ENCODE measurements at regions not wholly inside any gene's neighbourhood (a gene's known extent, or its start where the extent isn't known, plus 50 kb on each side); places are given as distances from the start of the nearest gene placed in this dataset.

GRCh38 chr7:120097774-120098173, 175.2 kb upstream of the KCND2 start:
- H3K9me3 ChIP-seq (ENCODE audit: low read depth, low read length) = no peaks in the 10 kb centered on the region
- H3K4me3 ChIP-seq (ENCODE audit: low read length) = no peak overlapping the region
- no peaks in the 10 kb centered on the region for H3K27me3 ChIP-seq (ENCODE audit: insufficient read depth, low read length)
- no peaks in the 10 kb centered on the region for H3K4me1 ChIP-seq (ENCODE audit: insufficient read depth, low read length)

GRCh38 chr7:120108376-120108775, 164.6 kb upstream of the KCND2 start:
- Histone ChIP-seq H3K4me3 (ENCODE audit: low read length) (no peak overlapping the region), H3K4me1 (ENCODE audit: insufficient read depth, low read length) (no peaks in the 10 kb centered on the region), H3K9me3 (ENCODE audit: low read depth, low read length) (no peaks in the 10 kb centered on the region), H3K27me3 (ENCODE audit: insufficient read depth, low read length) (no peaks in the 10 kb centered on the region)

- no peak overlapping the region for H3K4me3 ChIP-seq (ENCODE audit: low read length)
- H3K9me3 ChIP-seq (ENCODE audit: low read depth, low read length) = no peaks in the 10 kb centered on the region
- no peaks in the 10 kb centered on the region for H3K4me1 ChIP-seq (ENCODE audit: insufficient read depth, low read length)
- H3K27me3 ChIP-seq (ENCODE audit: insufficient read depth, low read length) = no peaks in the 10 kb centered on the region
Observed at GRCh38 chr7:120110169-120110568, 162.8 kb upstream of the KCND2 start.

GRCh38 chr7:120114626-120115025, 158.3 kb upstream of the KCND2 start:
- no peak overlapping the region for H3K4me3 ChIP-seq (ENCODE audit: low read length)
- no peaks in the 10 kb centered on the region for H3K9me3 ChIP-seq (ENCODE audit: low read depth, low read length)
- H3K4me1 ChIP-seq (ENCODE audit: insufficient read depth, low read length) = no peaks in the 10 kb centered on the region
- no peaks in the 10 kb centered on the region for H3K27me3 ChIP-seq (ENCODE audit: insufficient read depth, low read length)

DNA sequence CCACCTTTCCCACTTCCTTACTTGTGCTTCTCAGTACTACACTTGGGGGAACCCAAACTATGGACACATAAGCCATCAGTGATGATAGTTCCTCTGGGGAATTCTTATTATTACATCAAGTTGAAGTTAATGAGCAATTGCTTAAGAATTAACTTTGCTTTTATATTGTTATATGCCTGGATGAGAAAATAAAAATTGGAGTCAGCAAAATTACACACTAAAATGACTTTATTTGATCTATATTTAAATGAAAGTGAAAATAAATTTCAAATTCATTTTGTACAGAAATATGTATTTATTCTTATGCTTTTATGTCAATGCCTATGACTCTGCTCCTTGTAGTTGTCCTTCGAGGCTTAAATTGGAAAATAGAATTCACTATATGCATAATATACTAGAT, 149.4 kb upstream of the KCND2 start:
- Histone ChIP-seq H3K4me1 (ENCODE audit: insufficient read depth, low read length) (no peaks in the 10 kb centered on the region), H3K27me3 (ENCODE audit: insufficient read depth, low read length) (no peaks in the 10 kb centered on the region), H3K4me3 (ENCODE audit: low read length) (no peak overlapping the region), H3K9me3 (ENCODE audit: low read depth, low read length) (no peaks in the 10 kb centered on the region)

DNA sequence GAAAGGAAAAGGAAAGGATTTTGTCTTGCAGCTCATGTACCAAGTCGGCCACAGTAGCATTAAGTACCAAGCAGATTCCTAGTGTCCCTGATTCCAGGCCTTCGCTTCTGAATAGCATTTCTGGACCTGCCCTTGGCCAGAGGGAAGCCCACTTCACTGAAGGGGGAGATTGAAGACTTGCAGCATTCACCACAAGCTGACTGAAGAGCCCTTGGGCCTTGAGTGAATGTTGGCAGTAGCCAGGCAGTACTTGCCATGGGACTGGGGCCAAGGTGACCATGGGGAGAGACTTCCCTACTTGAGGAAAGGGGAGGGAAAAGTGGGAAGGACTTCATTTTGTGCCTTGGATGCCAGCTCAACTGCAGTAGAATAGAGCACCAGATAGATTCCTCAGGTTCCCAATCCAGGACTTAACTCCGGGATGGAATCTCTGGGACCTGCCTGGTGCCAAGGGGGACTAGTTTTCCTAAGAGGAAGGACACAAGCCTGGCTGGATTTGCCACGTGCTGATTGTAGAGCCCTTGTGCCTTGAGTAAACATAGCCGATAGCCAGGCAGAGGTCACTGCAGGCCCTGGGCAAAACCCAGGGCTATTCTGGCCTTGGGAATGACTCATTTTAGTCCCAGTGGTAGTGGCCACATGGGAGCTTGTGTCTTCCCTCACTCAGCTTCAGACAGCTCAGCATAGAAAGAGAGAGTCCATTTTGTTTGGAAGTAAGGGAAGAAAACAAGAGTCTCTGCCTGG, 141.7 kb upstream of the KCND2 start:
- H3K4me3 ChIP-seq (ENCODE audit: low read length) = no peak overlapping the region
- H3K9me3 ChIP-seq (ENCODE audit: low read depth, low read length) = no peaks in the 10 kb centered on the region
- H3K27me3 ChIP-seq (ENCODE audit: insufficient read depth, low read length) = no peaks in the 10 kb centered on the region
- H3K4me1 ChIP-seq (ENCODE audit: insufficient read depth, low read length) = no peaks in the 10 kb centered on the region

- Histone ChIP-seq H3K9me3 (ENCODE audit: low read depth, low read length) (peaks cover 10% of the 10 kb centered on the region), H3K4me1 (ENCODE audit: insufficient read depth, low read length) (no peaks in the 10 kb centered on the region), H3K27me3 (ENCODE audit: insufficient read depth, low read length) (no peaks in the 10 kb centered on the region), H3K4me3 (ENCODE audit: low read length) (no peak overlapping the region)
Observed at GRCh38 chr7:120138497-120138896, 134.5 kb upstream of the KCND2 start.

- Histone ChIP-seq H3K4me1 (ENCODE audit: insufficient read depth, low read length) (no peaks in the 10 kb centered on the region), H3K27me3 (ENCODE audit: insufficient read depth, low read length) (no peaks in the 10 kb centered on the region), H3K4me3 (ENCODE audit: low read length) (no peak overlapping the region), H3K9me3 (ENCODE audit: low read depth, low read length) (no peaks in the 10 kb centered on the region)
Observed at GRCh38 chr7:120156476-120156875, 116.5 kb upstream of the KCND2 start.

DNA sequence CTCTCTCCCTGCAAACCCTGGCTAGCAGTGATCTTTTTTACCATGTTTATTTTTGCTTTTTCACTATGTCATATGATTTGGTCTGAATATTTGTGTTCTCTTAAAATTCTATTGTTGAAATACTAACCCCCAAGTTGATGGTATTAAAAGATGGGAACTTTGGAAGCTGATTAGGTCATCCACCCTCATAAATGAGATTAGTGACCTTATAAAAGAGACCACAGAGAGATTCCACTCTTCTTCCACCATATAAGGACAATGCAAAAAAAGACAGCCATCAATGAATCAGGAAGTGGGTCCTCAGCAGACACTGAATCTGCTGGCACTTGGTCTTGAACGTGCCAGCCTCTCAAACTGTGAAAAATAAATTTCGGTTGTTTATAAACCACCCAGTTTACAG, 112.8 kb upstream of the KCND2 start:
- Histone ChIP-seq H3K27me3 (ENCODE audit: insufficient read depth, low read length) (no peaks in the 10 kb centered on the region), H3K4me1 (ENCODE audit: insufficient read depth, low read length) (no peaks in the 10 kb centered on the region), H3K4me3 (ENCODE audit: low read length) (no peak overlapping the region), H3K9me3 (ENCODE audit: low read depth, low read length) (no peaks in the 10 kb centered on the region)

GRCh38 chr7:120163449-120163848, 109.5 kb upstream of the KCND2 start:
- Histone ChIP-seq H3K4me3 (ENCODE audit: low read length) (no peak overlapping the region), H3K9me3 (ENCODE audit: low read depth, low read length) (no peaks in the 10 kb centered on the region), H3K27me3 (ENCODE audit: insufficient read depth, low read length) (no peaks in the 10 kb centered on the region), H3K4me1 (ENCODE audit: insufficient read depth, low read length) (no peaks in the 10 kb centered on the region)

DNA sequence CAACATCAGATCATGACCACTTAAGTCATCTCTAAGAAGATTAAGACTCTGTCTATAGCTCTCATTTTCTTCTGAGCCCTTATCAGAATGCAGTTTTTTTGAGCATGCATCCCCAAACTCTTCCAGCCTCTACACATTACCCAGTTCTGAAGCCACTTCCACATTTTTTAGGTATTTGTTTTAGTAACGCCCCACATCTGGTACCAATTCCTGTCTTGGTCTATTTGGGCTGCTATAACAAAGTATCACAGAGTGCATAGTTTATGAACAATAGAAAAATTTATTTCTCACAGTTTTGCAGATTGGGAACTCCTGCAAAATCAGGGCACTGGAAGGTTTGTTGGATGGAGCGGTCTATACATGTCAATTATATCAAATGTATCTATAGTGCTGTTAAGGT, 107.7 kb upstream of the KCND2 start:
- no peaks in the 10 kb centered on the region for H3K9me3 ChIP-seq (ENCODE audit: low read depth, low read length)
- H3K27me3 ChIP-seq (ENCODE audit: insufficient read depth, low read length) = no peaks in the 10 kb centered on the region
- no peaks in the 10 kb centered on the region for H3K4me1 ChIP-seq (ENCODE audit: insufficient read depth, low read length)
- H3K4me3 ChIP-seq (ENCODE audit: low read length) = no peak overlapping the region

GRCh38 chr7:120168066-120168465, 104.9 kb upstream of the KCND2 start:
- H3K4me3 ChIP-seq (ENCODE audit: low read length) = no peak overlapping the region
- no peaks in the 10 kb centered on the region for H3K27me3 ChIP-seq (ENCODE audit: insufficient read depth, low read length)
- H3K4me1 ChIP-seq (ENCODE audit: insufficient read depth, low read length) = no peaks in the 10 kb centered on the region
- no peaks in the 10 kb centered on the region for H3K9me3 ChIP-seq (ENCODE audit: low read depth, low read length)

GRCh38 chr7:120169996-120170783, 102.8 kb upstream of the KCND2 start:
- Histone ChIP-seq H3K4me1 (ENCODE audit: insufficient read depth, low read length) (no peaks in the 10 kb centered on the region), H3K27me3 (ENCODE audit: insufficient read depth, low read length) (no peaks in the 10 kb centered on the region), H3K9me3 (ENCODE audit: low read depth, low read length) (no peaks in the 10 kb centered on the region), H3K4me3 (ENCODE audit: low read length) (no peak overlapping the region)

GRCh38 chr7:120170834-120171233, 102.1 kb upstream of the KCND2 start:
- Histone ChIP-seq H3K4me1 (ENCODE audit: insufficient read depth, low read length) (no peaks in the 10 kb centered on the region), H3K4me3 (ENCODE audit: low read length) (no peak overlapping the region), H3K9me3 (ENCODE audit: low read depth, low read length) (no peaks in the 10 kb centered on the region), H3K27me3 (ENCODE audit: insufficient read depth, low read length) (no peaks in the 10 kb centered on the region)

DNA sequence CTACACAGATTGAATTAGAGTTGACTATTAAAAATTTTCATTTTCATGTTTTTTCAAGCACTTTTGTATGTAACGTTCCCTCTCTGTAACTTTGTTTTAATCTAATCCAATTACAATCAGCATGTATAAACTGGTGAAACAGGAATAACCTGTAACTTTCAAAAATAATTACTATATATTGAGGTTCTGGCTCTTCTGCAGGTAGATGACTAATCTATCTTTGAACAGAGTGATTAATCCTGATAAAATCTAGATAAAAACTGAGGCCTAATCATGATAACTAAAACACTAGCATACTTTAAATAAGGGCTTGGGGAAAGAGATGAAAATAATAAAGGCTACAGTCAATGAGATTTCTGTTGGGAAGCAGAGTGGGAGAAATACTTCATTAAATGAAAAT, 101.6 kb upstream of the KCND2 start:
- H3K27me3 ChIP-seq (ENCODE audit: insufficient read depth, low read length) = no peaks in the 10 kb centered on the region
- no peaks in the 10 kb centered on the region for H3K4me1 ChIP-seq (ENCODE audit: insufficient read depth, low read length)
- H3K9me3 ChIP-seq (ENCODE audit: low read depth, low read length) = no peaks in the 10 kb centered on the region
- no peak overlapping the region for H3K4me3 ChIP-seq (ENCODE audit: low read length)

DNA sequence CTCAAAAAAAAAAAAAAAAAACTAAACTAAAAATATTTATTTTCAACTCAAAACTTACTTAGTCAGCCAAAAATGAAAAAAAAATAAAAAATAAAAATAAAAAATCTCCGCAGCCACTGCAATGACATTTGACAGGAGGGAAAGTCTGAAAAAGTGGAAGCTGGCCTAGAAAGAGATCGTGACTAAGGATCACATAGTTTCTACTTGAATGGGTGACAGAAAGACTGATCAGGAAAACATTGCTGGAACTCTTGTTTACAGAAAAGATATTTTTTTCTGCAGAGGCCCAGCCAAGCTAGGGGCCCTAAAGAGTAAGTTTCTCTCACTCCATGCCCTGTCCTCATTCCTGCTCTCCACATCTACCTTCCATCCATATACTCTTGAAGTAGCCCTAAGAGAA, 92.8 kb upstream of the KCND2 start:
- no peaks in the 10 kb centered on the region for H3K4me1 ChIP-seq (ENCODE audit: insufficient read depth, low read length)
- H3K4me3 ChIP-seq (ENCODE audit: low read length) = no peak overlapping the region
- H3K9me3 ChIP-seq (ENCODE audit: low read depth, low read length) = no peaks in the 10 kb centered on the region
- H3K27me3 ChIP-seq (ENCODE audit: insufficient read depth, low read length) = no peaks in the 10 kb centered on the region
